HG02943 (cell line): ENCODE measurements at regions not wholly inside any gene's neighbourhood (a gene's known extent, or its start where the extent isn't known, plus 50 kb on each side); places are given as distances from the start of the nearest gene placed in this dataset.

Experiments
- ATAC-seq: cut with Tn5 transposase; IDR thresholded peaks from one replicate; pipeline ENCODE4 v1.9.1; 2021; ENCODE audit warnings: mild to moderate bottlenecking, low read depth, moderate library complexity; ENCODE audit not compliant: unreplicated experiment

GRCh38 chr5:89449392-89450148, 566.6 kb upstream of the MEF2C start:
- no peak for ATAC-seq

- no peak for ATAC-seq
These were observed 564.0 kb upstream of the MEF2C start for GRCh38 chr5:89447027-89447426.

DNA sequence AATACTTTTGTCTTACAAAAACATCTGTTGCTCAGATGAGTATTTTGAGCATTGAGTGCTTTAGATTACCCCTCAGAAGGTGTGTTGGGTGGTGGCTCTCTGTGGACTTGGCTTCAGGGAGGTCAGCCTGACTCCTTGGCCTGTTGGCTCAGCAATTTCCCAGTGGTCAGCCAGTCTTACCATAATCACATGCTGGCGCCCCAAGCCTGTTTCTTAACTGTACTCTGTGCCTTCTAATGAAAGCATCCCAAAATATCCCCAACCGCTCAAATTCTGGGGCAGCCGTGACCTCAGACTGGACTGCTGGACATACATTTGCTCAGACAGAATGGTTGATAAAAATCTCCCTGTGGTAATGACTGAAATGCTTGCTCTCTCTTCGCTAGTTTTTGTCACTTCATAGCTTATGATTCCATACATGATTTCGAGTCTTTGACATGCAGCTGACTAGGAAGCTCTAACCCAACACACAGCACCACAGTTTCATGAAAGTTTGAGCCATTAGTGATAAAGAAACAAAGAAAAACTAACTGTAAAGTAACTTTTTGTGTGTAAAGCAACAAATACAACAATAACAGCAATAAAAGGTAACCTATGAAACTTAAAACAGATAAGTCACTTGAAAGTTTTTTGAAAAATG, 562.2 kb upstream of the MEF2C start:
- no peak for ATAC-seq

DNA sequence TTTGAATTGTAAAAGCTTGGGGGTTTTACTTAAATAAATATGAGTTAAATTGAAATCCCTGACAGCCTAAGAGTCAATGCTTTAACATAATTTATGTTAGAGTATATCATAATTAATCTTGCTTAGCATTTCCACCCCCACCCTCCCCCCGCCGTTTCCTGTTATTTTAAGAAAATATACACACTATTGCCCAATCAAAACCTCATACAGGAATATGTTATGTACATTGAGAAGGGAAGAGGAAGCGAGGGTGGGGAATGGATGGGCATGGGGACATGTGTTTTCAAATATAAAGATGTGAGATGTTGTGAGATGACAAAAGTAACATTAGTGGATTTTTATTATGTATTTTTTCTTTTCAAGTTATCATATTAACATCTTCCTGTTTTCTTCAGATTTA, 561.1 kb upstream of the MEF2C start:
- no peak for ATAC-seq

GRCh38 chr5:89443508-89443907, 560.5 kb upstream of the MEF2C start:
- no peak for ATAC-seq

DNA sequence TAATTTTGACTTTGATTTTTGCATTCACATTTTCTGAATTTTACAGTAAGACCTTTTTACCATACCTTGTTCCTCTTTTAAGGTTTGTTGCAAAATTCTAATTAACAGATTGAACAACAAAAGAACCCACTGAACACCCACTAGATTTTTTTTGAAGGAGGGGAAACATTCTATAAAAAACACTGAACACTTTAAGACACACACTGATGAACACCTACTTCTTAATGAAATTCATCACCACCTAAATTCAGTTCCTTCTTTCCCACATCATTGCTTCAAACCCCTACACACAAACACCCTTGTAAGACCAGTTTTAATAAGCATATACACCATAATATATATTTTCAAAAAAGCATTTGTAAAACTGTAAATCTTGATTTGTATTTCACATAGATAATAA, 559.0 kb upstream of the MEF2C start:
- no peak for ATAC-seq

GRCh38 chr5:89440670-89441069, 557.7 kb upstream of the MEF2C start:
- no peak for ATAC-seq

DNA sequence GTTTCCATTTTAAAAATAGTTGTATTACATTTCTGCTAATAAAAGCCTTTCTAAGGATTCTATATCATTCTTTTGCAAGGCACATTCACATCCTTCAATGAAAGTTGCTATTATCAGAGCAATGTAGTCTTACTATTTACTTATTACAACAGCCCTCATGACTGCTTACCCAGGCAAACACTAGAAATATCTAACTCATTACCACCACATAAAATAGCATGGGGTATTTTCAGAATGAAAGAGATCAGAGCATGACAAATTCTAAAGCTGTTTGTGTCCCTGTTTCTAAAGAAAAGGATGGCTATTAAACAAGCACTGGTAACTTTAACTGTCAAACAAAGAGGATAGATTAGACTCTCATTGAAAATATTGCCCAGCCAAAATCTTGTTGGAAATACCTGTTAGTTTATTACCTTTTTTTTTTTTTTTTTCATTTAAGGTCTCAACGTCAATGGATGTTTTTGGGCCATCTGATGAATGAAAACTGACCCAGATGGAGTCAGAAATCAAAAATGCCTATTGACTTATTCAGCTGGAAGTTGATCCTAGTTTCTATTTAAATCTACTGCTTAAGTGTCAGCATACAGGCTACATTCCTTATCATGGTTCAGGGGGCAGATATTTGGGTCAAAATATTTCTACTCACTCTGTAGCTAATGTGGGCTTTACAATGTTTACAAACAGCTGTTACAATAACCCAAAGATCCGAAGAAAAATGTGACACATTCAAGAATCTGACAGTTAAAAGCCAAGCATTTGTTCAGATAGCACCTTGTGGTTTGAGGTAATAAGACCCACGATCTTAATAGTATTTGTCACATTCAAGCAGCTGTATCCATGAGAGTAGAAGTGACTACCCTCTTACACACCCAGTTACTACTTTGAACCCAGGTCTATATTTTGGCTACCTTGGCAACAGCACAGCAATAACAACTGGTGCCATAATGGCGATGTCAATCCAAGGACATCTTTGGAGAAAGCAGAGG, 554.8 kb upstream of the MEF2C start:
- no peak for ATAC-seq

- no peak for ATAC-seq
These were observed 553.5 kb upstream of the MEF2C start for GRCh38 chr5:89436464-89436863.

DNA sequence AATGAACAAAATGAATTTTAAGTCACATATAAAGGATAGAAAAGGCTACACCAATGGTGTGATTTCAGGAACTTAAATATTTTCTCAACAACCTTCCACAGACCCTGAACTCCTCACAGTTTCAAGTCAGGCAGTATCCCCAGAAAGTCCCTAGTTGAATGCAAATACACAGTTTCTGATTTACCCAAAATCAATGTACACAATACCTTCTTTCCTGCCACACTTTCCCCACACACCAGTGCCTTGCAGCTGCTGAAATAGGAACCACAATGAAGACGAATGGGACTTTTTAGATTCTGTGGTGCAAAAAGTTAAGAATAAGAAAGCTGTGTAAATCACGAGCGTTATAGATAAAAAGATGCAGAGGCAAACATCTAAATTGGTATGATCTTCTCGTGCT, 552.4 kb upstream of the MEF2C start:
- peak; percentile 64 for ATAC-seq

DNA sequence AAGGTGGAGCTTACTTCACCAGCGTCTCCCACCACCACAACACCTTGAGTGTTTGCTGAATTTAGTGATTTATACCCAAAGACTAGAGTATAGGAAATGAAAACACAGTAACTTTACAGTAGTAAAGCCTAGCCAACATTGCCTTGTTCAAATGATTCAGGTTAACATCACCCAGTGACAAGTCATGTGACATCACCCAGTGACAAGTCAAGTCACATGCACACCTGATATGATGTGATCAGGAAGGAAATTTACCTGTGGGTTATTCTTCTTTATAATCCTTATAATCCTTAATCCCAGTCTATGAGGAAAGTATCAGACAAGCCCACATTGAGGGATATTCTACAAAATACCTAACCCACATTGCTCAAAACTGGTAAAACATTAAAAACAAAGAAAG, 545.6 kb upstream of the MEF2C start:
- ATAC-seq: no peak

- no peak for ATAC-seq
These were observed 542.1 kb upstream of the MEF2C start for GRCh38 chr5:89425062-89425461.

DNA sequence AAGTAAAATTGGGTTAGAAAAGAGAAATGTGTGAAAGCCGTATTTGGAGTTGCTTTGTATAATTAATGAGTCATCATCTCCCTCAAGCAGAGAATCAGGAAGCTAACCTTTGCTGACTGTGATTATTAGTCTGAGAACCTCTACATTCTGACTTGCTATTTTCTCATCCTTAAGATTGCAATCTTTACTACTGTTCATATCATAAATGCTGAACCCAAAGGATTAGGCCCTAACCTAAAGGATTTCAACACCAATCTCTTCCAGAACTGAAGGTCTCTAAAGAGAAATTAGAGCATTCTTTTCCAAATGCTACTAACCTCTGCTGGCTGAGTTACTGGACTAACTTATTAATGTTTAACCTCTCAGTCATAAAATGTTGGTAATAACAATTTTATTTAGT, 538.1 kb upstream of the MEF2C start:
- ATAC-seq: no peak

DNA sequence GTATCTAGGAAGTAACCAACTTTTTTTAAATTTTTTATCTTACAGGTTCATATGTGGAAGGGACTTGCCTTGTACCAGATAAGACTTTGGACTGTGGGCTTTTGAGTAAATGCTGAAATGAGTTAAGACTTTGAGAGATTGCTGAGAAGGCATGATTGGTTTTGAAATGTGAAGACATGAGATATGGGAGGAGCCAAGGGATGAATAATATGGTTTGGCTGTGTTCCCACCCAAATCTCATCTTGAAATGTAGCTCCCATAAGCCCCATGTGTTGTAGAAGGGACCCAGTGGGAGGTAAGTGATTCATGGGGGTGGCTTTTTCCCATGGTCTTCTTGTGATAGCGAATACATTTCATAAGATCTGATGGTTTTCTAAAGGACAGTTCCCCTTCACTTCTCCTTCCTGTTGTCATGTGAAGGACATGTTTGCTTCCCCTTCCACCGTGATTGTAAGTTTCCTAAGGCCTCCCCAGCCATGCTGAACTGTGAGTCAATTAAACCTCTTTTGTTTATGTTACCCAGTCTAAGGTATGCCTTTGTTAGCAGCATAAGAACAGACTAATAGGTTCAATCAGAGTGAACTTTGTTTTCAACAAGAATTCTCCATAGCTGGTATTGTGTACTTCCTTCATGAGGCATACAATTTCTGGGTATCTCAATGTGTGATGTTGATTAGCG, 535.6 kb upstream of the MEF2C start:
- no peak for ATAC-seq

DNA sequence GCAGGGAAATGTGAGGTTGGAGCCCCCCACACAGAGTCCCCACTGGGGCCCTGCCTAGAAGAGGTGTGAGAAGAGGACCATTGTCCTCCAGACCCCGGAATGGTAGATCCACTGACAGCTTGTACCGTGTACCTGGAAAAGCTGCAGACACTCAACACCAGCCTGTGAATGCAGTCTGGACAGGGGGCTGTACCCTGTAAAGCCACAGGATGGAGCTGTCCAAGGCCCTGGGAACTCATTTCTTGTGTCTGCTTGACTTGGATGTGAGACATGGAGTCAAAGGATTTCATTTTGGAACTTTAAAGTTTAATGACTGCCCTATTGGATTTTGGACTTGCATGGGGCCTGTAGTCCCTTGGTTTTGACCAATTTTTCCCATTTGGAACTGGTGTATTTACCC, 535.0 kb upstream of the MEF2C start:
- ATAC-seq: no peak

DNA sequence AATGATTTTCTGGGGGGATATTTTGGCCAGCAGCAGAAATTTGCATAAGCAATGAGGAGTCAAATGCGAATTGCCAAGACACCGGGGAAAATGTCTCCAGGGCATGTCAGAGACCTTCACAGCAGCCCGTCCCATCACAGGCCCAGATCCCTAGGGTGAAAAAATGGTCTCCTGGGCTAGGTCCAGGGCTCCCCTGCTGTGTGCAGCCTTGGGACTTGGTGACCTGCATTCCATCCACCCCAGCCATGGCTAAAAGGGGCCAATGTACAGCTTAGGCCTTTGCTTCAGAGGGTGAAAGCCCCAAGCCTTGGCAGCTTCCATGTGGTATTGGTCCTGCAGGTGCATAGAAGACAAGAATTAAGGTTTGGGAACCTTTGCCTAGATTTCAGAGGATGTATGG, 534.5 kb upstream of the MEF2C start:
- ATAC-seq: no peak

DNA sequence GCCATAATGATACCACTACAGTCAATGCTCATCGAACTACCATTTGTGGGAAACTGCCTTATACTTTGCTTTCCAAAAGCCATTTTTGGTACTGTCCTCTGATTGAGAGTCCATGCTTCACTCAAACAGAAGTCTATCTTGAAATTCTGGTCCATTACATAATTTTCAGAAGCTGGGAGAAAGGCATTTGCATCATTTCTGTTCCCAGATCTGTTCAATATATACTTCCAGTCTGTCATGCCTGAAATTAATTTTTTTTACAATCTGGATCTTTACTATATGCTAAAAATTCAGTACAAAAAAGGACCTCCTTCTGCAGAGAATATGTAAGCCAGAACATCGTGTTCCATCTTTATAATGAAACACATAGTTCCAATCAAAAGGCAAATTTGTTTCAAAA, 528.9 kb upstream of the MEF2C start:
- no peak for ATAC-seq

DNA sequence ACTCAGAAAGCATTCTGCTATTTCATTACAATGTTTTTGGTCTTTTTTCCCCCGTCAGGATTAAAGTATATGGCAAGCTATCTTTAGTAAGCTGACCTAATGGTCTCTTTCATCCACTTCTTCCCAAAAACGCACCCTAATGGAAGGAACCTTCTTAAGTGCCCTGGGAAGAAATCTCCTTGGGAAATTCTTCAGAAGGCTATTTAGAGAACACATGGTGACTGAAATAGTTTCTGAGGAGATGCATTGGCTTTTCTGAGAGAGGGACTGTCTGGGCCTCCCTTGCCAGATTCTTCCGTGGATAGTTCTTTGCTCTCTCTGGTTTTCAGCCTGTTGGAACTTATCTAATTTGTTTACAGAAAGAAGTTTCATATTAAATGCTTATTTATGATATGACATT, 524.1 kb upstream of the MEF2C start:
- no peak for ATAC-seq

DNA sequence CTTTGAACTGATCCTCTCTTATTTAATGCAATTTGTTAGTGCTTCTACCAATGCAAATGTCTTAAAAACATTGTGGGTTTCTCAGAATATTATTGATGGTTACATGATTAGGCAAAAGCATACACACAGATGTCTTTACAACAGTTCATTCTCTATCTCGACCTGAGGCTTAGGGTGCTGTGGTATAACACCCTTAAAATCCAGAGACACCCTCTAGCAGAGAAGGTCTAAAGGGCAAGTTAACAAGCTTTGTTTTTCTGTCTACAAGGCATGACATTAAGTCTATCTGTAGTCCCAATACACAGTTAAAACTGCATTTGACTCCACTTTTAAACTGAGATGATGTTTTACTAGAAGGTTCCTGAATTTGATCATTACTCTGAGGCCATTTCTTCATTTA, 518.7 kb upstream of the MEF2C start:
- no peak for ATAC-seq

DNA sequence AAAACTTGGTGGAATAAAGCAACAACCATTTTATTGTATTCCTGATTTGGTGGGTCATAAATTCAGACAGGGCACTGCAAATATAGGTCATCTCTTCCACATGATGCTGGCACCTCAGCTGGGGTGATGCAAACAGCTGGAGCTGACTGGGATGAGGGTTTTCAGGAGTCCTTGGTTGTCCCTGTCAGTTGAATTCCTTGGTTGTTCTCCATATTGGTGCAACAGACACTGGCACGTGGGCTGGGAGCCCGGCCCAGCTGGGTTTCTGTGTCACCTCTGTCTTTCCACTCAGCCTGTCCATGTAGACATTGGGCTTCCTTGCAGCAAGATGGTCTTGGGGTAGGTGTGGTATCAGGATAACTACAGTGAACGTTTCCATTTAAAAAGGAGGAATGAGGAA, 518.0 kb upstream of the MEF2C start:
- ATAC-seq: no peak

- no peak for ATAC-seq
These were observed 516.6 kb upstream of the MEF2C start for GRCh38 chr5:89399548-89399947.
